ENCODE measurements at regions not wholly inside any gene's neighbourhood (a gene's known extent, or its start where the extent isn't known, plus 50 kb on each side); places are given as distances from the start of the nearest gene placed in this dataset.

DNA sequence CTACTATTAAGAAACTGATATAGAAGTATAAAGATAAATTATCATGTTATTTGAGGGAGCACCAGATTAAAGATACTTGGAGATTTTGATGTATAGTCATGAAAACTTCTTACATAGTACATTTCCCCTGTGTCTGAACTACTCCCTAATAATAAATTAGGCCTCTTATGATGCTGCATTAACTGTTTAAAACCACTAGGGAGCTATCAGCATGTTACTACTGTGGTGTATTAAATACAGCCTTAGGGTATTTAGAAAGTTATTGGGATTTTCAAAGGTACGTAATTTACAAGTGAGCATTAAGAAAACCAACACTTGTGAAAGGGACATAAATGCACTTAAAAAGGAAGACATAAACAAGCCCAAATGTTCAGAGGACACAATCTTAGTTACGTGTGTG, 714.0 kb downstream of the EPHA4 start:
- peak overlapping the region; percentile 77; the same call in 1 of the 2 replicates for H3K27ac Mint-ChIP-seq
- H3K4me1 Mint-ChIP-seq = peaks cover 24% of the 10 kb centered on the region
- no peak for DNase-seq (ENCODE audit: low spot score)
- peak; percentile 43 for ATAC-seq
- H3K36me3 Mint-ChIP-seq = no peaks in the 10 kb centered on the region
- H3K4me3 Mint-ChIP-seq = no peak overlapping the region
- CTCF ChIA-PET = no interaction called here
- 0 out of 2 replicates have a peak, but pooled peaks cover 9% of the 10 kb centered on the region for H3K9me3 Mint-ChIP-seq
- POLR2A ChIA-PET = no interaction called here
- TF ChIP-seq, protein P1, sequence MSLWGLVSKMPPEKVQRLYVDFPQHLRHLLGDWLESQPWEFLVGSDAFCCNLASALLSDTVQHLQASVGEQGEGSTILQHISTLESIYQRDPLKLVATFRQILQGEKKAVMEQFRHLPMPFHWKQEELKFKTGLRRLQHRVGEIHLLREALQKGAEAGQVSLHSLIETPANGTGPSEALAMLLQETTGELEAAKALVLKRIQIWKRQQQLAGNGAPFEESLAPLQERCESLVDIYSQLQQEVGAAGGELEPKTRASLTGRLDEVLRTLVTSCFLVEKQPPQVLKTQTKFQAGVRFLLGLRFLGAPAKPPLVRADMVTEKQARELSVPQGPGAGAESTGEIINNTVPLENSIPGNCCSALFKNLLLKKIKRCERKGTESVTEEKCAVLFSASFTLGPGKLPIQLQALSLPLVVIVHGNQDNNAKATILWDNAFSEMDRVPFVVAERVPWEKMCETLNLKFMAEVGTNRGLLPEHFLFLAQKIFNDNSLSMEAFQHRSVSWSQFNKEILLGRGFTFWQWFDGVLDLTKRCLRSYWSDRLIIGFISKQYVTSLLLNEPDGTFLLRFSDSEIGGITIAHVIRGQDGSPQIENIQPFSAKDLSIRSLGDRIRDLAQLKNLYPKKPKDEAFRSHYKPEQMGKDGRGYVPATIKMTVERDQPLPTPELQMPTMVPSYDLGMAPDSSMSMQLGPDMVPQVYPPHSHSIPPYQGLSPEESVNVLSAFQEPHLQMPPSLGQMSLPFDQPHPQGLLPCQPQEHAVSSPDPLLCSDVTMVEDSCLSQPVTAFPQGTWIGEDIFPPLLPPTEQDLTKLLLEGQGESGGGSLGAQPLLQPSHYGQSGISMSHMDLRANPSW (CRISPR knock-in tag; conservative IDR thresholded peaks at IDR 0.05; ENCODE audit: low read depth) = no peak
- TF ChIP-seq, protein P2, sequence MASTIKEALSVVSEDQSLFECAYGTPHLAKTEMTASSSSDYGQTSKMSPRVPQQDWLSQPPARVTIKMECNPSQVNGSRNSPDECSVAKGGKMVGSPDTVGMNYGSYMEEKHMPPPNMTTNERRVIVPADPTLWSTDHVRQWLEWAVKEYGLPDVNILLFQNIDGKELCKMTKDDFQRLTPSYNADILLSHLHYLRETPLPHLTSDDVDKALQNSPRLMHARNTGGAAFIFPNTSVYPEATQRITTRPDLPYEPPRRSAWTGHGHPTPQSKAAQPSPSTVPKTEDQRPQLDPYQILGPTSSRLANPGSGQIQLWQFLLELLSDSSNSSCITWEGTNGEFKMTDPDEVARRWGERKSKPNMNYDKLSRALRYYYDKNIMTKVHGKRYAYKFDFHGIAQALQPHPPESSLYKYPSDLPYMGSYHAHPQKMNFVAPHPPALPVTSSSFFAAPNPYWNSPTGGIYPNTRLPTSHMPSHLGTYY (CRISPR knock-in tag; IDR thresholded peaks at IDR 0.05) = no peak
- TF ChIP-seq FOXJ3 (CRISPR knock-in tag; IDR thresholded peaks at IDR 0.05; ENCODE audit: borderline replicate concordance) (no peak), ZBTB21 (CRISPR knock-in tag; IDR thresholded peaks at IDR 0.05; ENCODE audit: borderline replicate concordance) (no peak), RORB (CRISPR knock-in tag; IDR thresholded peaks at IDR 0.05) (no peak), CBFB (CRISPR knock-in tag; IDR thresholded peaks at IDR 0.05; ENCODE audit: low read depth) (no peak), KAT7 (CRISPR knock-in tag; IDR thresholded peaks at IDR 0.05; ENCODE audit: borderline replicate concordance) (no peak), RELA (CRISPR knock-in tag; IDR thresholded peaks at IDR 0.05; ENCODE audit: borderline replicate concordance) (no peak), NR2C2 (CRISPR knock-in tag; IDR thresholded peaks at IDR 0.05) (no peak), OVOL2 (CRISPR knock-in tag; IDR thresholded peaks at IDR 0.05; ENCODE audit: borderline replicate concordance) (no peak), JUN (CRISPR knock-in tag; IDR thresholded peaks at IDR 0.05) (no peak), ZNF423 (CRISPR knock-in tag; IDR thresholded peaks at IDR 0.05) (no peak)
- TF ChIP-seq, protein P3, sequence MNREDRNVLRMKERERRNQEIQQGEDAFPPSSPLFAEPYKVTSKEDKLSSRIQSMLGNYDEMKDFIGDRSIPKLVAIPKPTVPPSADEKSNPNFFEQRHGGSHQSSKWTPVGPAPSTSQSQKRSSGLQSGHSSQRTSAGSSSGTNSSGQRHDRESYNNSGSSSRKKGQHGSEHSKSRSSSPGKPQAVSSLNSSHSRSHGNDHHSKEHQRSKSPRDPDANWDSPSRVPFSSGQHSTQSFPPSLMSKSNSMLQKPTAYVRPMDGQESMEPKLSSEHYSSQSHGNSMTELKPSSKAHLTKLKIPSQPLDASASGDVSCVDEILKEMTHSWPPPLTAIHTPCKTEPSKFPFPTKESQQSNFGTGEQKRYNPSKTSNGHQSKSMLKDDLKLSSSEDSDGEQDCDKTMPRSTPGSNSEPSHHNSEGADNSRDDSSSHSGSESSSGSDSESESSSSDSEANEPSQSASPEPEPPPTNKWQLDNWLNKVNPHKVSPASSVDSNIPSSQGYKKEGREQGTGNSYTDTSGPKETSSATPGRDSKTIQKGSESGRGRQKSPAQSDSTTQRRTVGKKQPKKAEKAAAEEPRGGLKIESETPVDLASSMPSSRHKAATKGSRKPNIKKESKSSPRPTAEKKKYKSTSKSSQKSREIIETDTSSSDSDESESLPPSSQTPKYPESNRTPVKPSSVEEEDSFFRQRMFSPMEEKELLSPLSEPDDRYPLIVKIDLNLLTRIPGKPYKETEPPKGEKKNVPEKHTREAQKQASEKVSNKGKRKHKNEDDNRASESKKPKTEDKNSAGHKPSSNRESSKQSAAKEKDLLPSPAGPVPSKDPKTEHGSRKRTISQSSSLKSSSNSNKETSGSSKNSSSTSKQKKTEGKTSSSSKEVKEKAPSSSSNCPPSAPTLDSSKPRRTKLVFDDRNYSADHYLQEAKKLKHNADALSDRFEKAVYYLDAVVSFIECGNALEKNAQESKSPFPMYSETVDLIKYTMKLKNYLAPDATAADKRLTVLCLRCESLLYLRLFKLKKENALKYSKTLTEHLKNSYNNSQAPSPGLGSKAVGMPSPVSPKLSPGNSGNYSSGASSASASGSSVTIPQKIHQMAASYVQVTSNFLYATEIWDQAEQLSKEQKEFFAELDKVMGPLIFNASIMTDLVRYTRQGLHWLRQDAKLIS (CRISPR knock-in tag; IDR thresholded peaks at IDR 0.05; ENCODE audit: borderline replicate concordance) = no peak
- TF ChIP-seq, protein P4, sequence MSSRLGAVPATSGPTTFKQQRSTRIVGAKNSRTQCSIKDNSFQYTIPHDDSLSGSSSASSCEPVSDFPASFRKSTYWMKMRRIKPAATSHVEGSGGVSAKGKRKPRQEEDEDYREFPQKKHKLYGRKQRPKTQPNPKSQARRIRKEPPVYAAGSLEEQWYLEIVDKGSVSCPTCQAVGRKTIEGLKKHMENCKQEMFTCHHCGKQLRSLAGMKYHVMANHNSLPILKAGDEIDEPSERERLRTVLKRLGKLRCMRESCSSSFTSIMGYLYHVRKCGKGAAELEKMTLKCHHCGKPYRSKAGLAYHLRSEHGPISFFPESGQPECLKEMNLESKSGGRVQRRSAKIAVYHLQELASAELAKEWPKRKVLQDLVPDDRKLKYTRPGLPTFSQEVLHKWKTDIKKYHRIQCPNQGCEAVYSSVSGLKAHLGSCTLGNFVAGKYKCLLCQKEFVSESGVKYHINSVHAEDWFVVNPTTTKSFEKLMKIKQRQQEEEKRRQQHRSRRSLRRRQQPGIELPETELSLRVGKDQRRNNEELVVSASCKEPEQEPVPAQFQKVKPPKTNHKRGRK (CRISPR knock-in tag; IDR thresholded peaks at IDR 0.05; ENCODE audit: borderline replicate concordance) = no peak
- TF ChIP-seq, protein P5, sequence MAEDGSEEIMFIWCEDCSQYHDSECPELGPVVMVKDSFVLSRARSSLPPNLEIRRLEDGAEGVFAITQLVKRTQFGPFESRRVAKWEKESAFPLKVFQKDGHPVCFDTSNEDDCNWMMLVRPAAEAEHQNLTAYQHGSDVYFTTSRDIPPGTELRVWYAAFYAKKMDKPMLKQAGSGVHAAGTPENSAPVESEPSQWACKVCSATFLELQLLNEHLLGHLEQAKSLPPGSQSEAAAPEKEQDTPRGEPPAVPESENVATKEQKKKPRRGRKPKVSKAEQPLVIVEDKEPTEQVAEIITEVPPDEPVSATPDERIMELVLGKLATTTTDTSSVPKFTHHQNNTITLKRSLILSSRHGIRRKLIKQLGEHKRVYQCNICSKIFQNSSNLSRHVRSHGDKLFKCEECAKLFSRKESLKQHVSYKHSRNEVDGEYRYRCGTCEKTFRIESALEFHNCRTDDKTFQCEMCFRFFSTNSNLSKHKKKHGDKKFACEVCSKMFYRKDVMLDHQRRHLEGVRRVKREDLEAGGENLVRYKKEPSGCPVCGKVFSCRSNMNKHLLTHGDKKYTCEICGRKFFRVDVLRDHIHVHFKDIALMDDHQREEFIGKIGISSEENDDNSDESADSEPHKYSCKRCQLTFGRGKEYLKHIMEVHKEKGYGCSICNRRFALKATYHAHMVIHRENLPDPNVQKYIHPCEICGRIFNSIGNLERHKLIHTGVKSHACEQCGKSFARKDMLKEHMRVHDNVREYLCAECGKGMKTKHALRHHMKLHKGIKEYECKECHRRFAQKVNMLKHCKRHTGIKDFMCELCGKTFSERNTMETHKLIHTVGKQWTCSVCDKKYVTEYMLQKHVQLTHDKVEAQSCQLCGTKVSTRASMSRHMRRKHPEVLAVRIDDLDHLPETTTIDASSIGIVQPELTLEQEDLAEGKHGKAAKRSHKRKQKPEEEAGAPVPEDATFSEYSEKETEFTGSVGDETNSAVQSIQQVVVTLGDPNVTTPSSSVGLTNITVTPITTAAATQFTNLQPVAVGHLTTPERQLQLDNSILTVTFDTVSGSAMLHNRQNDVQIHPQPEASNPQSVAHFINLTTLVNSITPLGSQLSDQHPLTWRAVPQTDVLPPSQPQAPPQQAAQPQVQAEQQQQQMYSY (CRISPR knock-in tag; IDR thresholded peaks at IDR 0.05) = no peak
- TF ChIP-seq, protein P6, sequence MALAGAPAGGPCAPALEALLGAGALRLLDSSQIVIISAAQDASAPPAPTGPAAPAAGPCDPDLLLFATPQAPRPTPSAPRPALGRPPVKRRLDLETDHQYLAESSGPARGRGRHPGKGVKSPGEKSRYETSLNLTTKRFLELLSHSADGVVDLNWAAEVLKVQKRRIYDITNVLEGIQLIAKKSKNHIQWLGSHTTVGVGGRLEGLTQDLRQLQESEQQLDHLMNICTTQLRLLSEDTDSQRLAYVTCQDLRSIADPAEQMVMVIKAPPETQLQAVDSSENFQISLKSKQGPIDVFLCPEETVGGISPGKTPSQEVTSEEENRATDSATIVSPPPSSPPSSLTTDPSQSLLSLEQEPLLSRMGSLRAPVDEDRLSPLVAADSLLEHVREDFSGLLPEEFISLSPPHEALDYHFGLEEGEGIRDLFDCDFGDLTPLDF (CRISPR knock-in tag; IDR thresholded peaks at IDR 0.05) = no peak
- TF ChIP-seq, protein P7, sequence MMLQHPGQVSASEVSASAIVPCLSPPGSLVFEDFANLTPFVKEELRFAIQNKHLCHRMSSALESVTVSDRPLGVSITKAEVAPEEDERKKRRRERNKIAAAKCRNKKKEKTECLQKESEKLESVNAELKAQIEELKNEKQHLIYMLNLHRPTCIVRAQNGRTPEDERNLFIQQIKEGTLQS (CRISPR knock-in tag; conservative IDR thresholded peaks at IDR 0.05) = no peak
- TF ChIP-seq, protein P8, sequence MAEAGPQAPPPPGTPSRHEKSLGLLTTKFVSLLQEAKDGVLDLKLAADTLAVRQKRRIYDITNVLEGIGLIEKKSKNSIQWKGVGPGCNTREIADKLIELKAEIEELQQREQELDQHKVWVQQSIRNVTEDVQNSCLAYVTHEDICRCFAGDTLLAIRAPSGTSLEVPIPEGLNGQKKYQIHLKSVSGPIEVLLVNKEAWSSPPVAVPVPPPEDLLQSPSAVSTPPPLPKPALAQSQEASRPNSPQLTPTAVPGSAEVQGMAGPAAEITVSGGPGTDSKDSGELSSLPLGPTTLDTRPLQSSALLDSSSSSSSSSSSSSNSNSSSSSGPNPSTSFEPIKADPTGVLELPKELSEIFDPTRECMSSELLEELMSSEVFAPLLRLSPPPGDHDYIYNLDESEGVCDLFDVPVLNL (CRISPR knock-in tag; IDR thresholded peaks at IDR 0.05; ENCODE audit: borderline replicate concordance, low read depth) = no peak
- H3K27me3 Mint-ChIP-seq (ENCODE audit: low read depth) = peaks cover 4% of the 10 kb centered on the region; the same call in 1 of the 2 replicates

All from WTC11 (cell line).